PC-9 (cell line): ENCODE measurements at regions not wholly inside any gene's neighbourhood (a gene's known extent, or its start where the extent isn't known, plus 50 kb on each side); places are given as distances from the start of the nearest gene placed in this dataset.

Experiments
- BruUV-seq: library from RNA; stranded (reverse); fragments of 400-500 nt; replicated peaks from 2 replicates; lab custom pipeline; 2021; lab: Mats Ljungman, UMichigan
- CTCF ChIA-PET: fragments of 300-600 bp; sonication (Branson Sonifier 250); formaldehyde crosslinking; loops from one replicate; lab custom pipeline; 2022; ENCODE audit warnings: antibody characterized with exemption; lab: Charles Lee
- POLR2A ChIA-PET: fragments of 300-600 bp; sonication (Branson Sonifier 250); formaldehyde crosslinking; loops from one replicate; lab custom pipeline; 2022; ENCODE audit warnings: antibody characterized with exemption; ENCODE audit not compliant: unreplicated experiment; lab: Charles Lee
- DNase-seq, 2 experiments: peaks; one replicate each; pipeline versions ENCODE4 v3.0.0 to v3.0.0-alpha.2; 2015 to 2022; ENCODE audit warnings: mixed read lengths in 1 of 2
- H2AFZ ChIP-seq: fragments of 200-600 bp; sonication (generic); 2 replicates; pipeline ENCODE4 v1.8.1; 2017; ENCODE audit warnings: antibody characterized with exemption
- H3F3A ChIP-seq: fragments of 200-600 bp; sonication (generic); 2 replicates; pipeline ENCODE4 v1.8.1; 2017; ENCODE audit warnings: antibody characterized with exemption, mild to moderate bottlenecking, low read depth; ENCODE audit not compliant: insufficient read depth
- H3K27ac ChIP-seq: fragments of 200-600 bp; sonication (generic); 2 replicates; pipeline ENCODE4 v1.6.1; 2016; ENCODE audit warnings: mixed run types
- H3K27me3 ChIP-seq: fragments of 200-600 bp; sonication (generic); 2 replicates; pipeline ENCODE4 v1.6.1; 2016; ENCODE audit warnings: low read depth, mixed run types; ENCODE audit not compliant: insufficient read depth
- H3K36me3 ChIP-seq: fragments of 200-600 bp; sonication (generic); 2 replicates; pipeline ENCODE4 v1.6.1; 2016; ENCODE audit warnings: low read depth, mixed run types
- H3K4me1 ChIP-seq: fragments of 200-600 bp; sonication (generic); replicated peaks from 2 replicates; pipeline ENCODE4 v1.6.1; 2016; ENCODE audit warnings: mixed run types; ENCODE audit not compliant: insufficient read depth
- H3K4me2 ChIP-seq: fragments of 200-600 bp; sonication (generic); 2 replicates; pipeline ENCODE4 v1.6.1; 2017; ENCODE audit warnings: mixed run types
- H3K4me3 ChIP-seq: fragments of 200-600 bp; sonication (generic); 2 replicates; pipeline ENCODE4 v1.6.1; 2016; ENCODE audit warnings: mixed run types
- H3K79me2 ChIP-seq: fragments of 200-600 bp; sonication (generic); 2 replicates; pipeline ENCODE4 v1.6.1; 2017; ENCODE audit warnings: low read depth, mixed run types
- H3K9me2 ChIP-seq: fragments of 200-600 bp; sonication (generic); 2 replicates; pipeline ENCODE4 v1.8.1; 2017; ENCODE audit warnings: mild to moderate bottlenecking; ENCODE audit not compliant: insufficient read depth
- H3K9me3 ChIP-seq: fragments of 200-600 bp; sonication (generic); 2 replicates; pipeline ENCODE4 v1.8.1; 2016; ENCODE audit warnings: low read depth; ENCODE audit not compliant: insufficient read depth
- H4K20me1 ChIP-seq: fragments of 200-600 bp; sonication (generic); 2 replicates; pipeline ENCODE4 v1.8.1; 2017; ENCODE audit not compliant: insufficient read depth
- CTCF ChIP-seq: fragments of 200-600 bp; sonication (generic); conservative IDR thresholded peaks from 2 replicates; pipeline ENCODE4 v1.6.1; 2017; ENCODE audit warnings: mixed run types, antibody characterized with exemption, mild to moderate bottlenecking, moderate library complexity
- EZH2 ChIP-seq: fragments of 200-600 bp; sonication (generic); IDR thresholded peaks from 2 replicates; pipeline ENCODE4 v1.8.0; 2017; ENCODE audit warnings: antibody characterized with exemption, low read depth
- intact Hi-C: fragments of 100-400 bp; cut with micrococcal nuclease; formaldehyde crosslinking; loops from one replicate; pipeline ENCODE4 v1.10.0; 2022; ENCODE audit not compliant: unreplicated experiment

DNA sequence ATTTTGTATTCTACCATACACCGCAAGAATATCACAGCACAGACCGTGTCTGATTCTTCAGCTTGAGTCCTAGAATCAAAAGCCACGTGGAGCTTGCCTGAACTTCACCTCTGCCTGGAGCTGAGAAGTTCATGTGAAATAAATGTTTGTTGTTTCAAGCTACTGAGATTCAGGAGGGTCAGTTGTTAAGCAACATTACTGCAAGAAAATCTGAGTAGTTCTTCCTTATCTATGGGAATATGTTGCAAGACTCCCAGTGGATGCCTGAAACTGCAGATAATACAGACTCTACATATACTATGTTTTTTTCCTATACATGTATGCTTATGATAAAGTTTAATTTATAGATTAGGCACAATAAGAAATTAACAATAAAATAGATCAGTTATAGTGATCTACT, 995.3 kb downstream of the TBC1D22A start:
- no peaks in the 10 kb centered on the region for H3F3A ChIP-seq
- no peak overlapping the region for H2AFZ ChIP-seq
- intact Hi-C loops, result no loop called here
- TF ChIP-seq CTCF (no peak), EZH2 (no peak)
- no peaks in the 10 kb centered on the region for H3K9me2 ChIP-seq
- DNase-seq, result no peak
- H3K4me1 ChIP-seq, result no peaks in the 10 kb centered on the region
- ChIA-PET POLR2A (no interaction called here), CTCF (no interaction called here)
- no peaks in the 10 kb centered on the region for H4K20me1 ChIP-seq
- no peaks in the 10 kb centered on the region for H3K27me3 ChIP-seq
- BruUV-seq, result no TSS peak
- no peaks in the 10 kb centered on the region for H3K9me3 ChIP-seq
- H3K27ac ChIP-seq, result no peak overlapping the region
- no peak overlapping the region for H3K4me3 ChIP-seq
- H3K36me3 ChIP-seq, result no peaks in the 10 kb centered on the region
- no peak overlapping the region for H3K4me2 ChIP-seq
- H3K79me2 ChIP-seq, result no peaks in the 10 kb centered on the region

GRCh38 chr22:47750086-47750485, 987.6 kb downstream of the TBC1D22A start:
- H3K9me3 ChIP-seq, result no peaks in the 10 kb centered on the region
- no peaks in the 10 kb centered on the region for H3K9me2 ChIP-seq
- H3K79me2 ChIP-seq, result no peaks in the 10 kb centered on the region
- H3K27me3 ChIP-seq, result no peaks in the 10 kb centered on the region
- ChIA-PET CTCF (no interaction called here), POLR2A (no interaction called here)
- no peaks in the 10 kb centered on the region for H3K36me3 ChIP-seq
- no peak for TF ChIP-seq EZH2
- TF ChIP-seq CTCF, result no peak
- DNase-seq, result no peak
- H3F3A ChIP-seq, result no peaks in the 10 kb centered on the region
- H3K4me1 ChIP-seq, result no peaks in the 10 kb centered on the region
- no peak overlapping the region for H3K4me3 ChIP-seq
- no peaks in the 10 kb centered on the region; the same call in 1 of the 2 replicates for H4K20me1 ChIP-seq
- H2AFZ ChIP-seq, result no peak overlapping the region
- no TSS peak for BruUV-seq
- H3K27ac ChIP-seq, result no peak overlapping the region
- intact Hi-C loops, result no loop called here
- H3K4me2 ChIP-seq, result no peak overlapping the region

GRCh38 chr22:47748957-47749356, 986.5 kb downstream of the TBC1D22A start:
- BruUV-seq, result no TSS peak
- CTCF ChIA-PET, result no interaction called here

More at GRCh38 chr22:47748957-47749356, 986.5 kb downstream of the TBC1D22A start:
- POLR2A ChIA-PET, result no interaction called here
- no peaks in the 10 kb centered on the region for H3K36me3 ChIP-seq
- no peak for DNase-seq
- H3K4me2 ChIP-seq, result no peak overlapping the region
- H3K9me3 ChIP-seq, result no peaks in the 10 kb centered on the region
- no peaks in the 10 kb centered on the region for H3K9me2 ChIP-seq
- no peak overlapping the region for H3K27ac ChIP-seq
- no peaks in the 10 kb centered on the region for H3K79me2 ChIP-seq
- 0 out of 2 replicates have a peak, but pooled peaks cover 2% of the 10 kb centered on the region for H3K4me1 ChIP-seq
- H3F3A ChIP-seq, result no peaks in the 10 kb centered on the region
- intact Hi-C loops, result no loop called here
- H4K20me1 ChIP-seq, result no peaks in the 10 kb centered on the region; the same call in none of the 2 replicates
- no peak overlapping the region for H3K4me3 ChIP-seq
- no peaks in the 10 kb centered on the region for H3K27me3 ChIP-seq
- no peak for TF ChIP-seq EZH2
- TF ChIP-seq CTCF, result no peak
- no peak overlapping the region for H2AFZ ChIP-seq
